GM21423 (cell line): ENCODE measurements at regions not wholly inside any gene's neighbourhood (a gene's known extent, or its start where the extent isn't known, plus 50 kb on each side); places are given as distances from the start of the nearest gene placed in this dataset.
"Not testable (repeated sequence)": the region's sequence is repeated elsewhere in the genome, so short reads cannot be mapped to it uniquely, and the experiment has no call there.

Source experiments
- ATAC-seq: cut with Tn5 transposase; IDR thresholded peaks from one replicate; pipeline ENCODE4 v1.9.1; 2021; ENCODE audit warnings: mild to moderate bottlenecking, moderate library complexity; ENCODE audit not compliant: unreplicated experiment

DNA sequence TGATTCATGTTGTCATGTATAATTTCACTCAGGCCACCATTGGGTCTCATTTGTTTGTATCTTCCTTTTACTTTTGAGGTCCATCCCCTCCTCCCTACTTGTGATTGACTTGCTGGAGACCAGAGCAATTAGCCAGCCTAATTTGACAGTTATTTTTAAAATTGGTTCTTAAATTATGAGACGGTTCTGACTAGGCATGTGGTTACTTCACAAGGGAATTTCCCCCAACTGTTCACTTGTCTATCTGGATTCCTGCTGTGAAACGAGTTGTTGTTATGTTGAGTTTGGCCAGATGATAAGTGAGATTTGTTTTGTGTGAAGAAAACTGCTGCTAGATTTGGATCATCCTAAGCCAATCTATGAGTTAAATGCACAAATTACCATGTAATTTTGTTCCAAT is 359.1 kb downstream of the BARHL2 start:
- no peak for ATAC-seq

DNA sequence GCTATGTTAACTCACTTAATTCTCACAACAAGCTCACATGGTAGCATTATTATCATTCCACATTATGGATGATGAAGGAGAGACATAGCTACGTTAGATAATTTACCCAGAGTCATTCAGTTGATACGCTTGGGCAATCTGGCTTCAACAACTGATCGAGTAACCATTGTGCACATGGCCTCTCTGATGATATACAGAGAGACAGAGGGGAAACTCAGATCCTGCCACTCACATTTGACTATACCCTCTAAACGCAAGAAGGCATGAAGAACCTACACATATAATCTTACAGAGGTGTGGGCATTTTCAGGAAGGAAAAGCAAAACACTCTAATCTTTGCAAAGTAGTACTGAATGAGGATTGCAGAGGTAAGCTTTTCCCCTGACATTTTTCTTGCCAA is 360.1 kb downstream of the BARHL2 start:
- no peak for ATAC-seq

DNA sequence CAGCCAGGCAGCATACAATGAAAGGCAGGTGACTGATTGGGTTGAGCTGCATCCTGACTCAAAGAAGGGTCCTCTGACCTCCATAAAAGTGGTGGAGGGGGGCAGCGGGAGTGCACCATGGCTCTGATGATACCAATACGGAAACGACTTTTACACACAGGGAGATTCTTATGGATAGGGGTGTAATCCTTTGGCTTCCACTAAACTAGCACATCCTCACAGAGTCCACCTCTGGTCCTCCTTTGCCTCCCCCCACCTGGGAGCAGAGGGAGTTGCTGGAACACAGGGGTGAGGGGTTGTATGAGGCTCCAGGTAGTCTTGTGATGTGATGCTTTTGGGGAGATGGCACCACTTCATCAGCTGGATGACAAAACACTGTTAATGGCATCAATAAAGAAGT is 361.0 kb downstream of the BARHL2 start:
- ATAC-seq = no peak

DNA sequence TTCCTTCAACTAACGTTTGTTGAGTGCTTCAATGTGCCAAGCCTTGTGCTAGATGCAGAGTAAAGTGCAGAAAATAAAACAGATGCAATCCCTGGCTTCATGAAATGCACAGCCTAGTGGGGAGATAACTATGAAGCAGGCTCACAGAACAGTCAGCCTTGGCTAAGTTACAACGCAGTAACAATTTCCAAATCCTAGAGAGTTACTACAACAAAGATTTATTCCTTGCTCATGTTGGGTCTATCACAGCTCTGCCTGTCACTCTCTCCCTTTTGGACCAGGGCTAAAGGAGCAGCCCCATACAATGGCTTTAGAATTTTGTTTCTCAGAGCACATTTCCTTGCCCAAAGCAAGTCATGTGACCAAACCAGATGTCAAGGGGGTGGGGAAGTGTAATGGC is 359.8 kb downstream of the ZNF326 start:
- no peak for ATAC-seq

DNA sequence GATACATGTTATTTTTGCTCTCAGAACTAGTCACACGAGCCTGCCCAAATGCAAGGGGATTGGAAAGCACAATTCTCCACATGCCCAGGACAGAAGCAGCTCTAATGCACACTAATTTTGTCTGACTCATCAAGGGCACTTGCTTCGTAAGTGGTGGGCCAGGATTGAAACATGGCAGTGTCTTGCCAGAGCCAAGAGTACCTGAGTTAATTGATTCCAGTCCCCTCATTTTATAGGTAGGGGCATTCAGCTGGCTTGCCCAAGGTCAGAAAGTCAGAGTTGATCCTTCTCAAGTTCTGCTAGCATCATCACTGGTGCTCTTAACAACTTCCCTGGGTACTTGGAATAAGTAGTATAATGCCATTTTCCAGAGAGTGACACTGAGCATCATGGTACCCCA is 356.1 kb downstream of the ZNF326 start:
- no peak for ATAC-seq

DNA sequence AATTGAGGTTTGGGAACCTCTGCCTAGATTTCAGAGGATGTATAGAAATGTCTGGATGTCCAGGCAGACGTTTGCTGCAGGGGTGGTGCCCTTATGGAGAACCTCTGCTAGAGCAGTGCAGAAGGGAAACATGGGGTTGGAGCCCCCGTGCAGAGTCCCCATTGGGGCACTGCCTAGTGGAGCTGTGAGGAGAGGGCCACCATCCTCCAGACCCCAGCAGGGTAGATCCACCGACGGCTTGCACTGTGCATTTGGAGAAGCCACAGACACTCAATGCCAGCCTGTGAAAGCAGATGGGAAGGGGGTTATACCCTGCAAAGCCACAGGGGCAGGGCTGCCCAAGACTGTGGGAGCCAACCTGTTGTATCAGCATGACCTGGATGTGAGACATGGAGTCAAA is 354.6 kb downstream of the ZNF326 start:
- no peak for ATAC-seq

DNA sequence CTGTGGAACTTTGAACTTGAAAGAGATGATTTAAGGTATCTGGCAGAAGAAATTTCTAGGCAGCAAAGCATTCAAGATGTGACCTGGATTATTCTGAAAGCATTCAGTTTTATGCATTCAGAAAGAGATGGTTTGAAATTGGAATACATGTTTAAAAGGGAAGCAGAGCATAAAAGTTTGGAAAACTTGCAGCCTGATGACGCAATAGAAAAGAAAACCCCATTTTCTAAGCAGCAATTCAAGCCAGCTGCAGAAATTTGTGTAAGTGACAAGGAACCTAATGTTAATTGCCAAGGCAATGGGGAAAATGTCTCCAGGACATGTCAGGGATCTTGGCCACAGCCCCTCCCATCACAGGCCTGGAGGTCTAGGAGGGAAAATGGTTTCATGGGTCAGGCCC is 354.0 kb downstream of the ZNF326 start:
- no peak for ATAC-seq

DNA sequence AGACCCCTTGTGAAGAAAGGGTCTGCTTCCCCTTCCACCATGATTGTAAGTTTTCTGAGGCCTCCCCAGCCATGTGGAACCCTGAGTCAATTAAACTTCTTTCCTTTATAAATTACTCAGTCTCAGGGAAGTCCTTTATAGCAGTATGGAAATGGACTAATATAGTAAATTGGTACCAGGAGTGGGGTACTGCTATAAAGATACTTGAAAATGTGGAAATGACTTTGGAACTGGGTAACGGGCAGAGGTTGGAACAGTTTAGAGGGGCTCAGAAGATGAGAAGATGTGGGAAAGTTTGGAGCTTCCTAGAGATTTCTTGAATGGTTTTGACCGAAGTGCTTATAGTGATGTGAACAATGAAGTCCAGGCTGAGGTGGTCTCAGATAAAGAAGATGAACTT is 353.5 kb downstream of the ZNF326 start:
- ATAC-seq = not testable (repeated sequence)

DNA sequence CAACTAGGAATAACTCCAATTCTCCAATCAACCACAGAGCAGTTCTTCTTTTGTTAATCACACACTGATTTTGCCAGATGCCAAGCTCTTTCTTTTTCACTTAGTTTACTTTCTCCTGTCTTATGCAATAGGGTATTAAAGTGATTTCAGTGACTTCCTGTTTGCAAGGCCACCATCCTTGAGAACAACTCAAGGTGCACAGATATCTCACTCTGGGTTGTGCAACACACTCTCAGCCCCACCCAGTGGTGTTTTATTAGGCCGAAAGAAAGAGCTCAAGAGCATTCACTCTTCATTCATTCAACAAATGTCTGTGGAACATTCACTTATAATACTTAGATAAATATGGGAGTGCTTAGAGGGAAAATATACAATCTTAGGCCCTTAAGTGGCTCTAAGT is 352.5 kb downstream of the ZNF326 start:
- no peak for ATAC-seq

DNA sequence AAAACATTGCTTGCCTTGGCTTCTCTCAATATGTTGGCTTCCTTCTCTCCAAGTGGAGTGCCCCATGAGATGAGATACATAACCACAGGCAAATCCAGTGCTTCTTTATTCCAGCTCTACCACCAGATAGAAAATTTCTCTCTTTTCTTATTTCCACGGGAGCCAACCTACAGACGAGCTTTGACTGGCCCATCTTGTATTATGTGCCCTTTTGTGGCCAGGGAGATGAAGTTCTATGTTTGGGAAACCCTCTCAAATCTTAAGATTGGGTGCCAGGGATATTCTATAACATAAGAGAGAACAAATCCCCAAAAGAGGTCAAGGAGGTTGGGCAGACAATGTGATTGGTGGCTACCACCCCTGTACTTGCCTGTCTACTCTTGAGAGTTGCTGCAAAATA is 351.8 kb downstream of the ZNF326 start:
- ATAC-seq = no peak

DNA sequence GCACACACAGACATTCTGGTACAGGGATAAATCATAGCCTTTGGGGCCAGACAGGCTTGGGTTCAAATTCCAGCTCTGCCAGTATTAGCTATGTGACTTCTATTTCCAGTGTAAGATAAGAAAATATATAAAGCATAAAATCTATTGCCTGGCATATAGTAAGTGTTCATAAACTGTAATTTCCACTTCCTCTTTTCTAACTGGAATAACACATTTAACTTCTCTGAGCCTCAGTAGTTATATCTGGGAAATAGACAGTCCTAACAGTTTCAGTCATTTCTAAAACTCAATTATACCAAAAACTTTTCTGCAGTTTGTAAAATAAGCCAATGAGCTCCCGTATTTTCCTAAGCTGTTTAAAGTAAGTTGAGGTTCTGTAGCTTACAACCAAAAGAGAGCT is 351.4 kb downstream of the ZNF326 start:
- ATAC-seq = no peak

DNA sequence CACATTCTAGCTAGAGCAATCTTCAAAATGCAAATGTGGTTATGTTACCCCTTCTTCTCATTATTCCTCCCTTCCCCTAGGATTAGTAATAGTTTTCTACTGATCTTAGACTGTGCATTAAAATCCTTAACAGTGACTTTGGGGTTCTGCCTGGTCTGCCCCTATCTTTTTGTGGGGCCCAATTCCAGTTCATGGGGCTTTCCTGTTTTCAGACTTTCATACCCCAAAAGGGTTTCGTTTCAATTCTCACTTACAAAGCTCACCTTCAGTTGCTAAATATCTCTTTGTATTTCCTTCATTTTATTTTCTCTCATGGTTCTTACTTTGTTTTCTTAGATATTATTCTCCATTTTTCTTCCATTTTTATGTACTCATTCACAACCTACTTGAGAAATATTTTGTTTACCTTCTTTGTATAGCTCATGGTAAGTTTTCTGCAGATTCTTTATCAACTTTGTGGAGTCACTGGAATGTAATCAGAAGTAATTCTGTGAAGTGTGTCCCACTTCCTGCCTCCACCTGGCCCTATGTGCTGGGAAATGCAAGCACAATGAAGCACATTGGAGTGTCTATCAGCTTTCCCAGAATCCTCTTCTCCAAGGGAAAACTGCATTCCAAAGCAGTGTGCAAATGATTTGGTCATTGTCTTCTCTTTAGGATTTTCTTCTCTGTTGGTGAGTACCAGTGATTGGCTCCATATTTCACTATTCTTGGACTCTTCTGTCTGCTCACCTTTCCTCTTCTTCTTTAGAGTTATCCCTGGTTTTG is 350.2 kb downstream of the ZNF326 start:
- ATAC-seq = no peak

DNA sequence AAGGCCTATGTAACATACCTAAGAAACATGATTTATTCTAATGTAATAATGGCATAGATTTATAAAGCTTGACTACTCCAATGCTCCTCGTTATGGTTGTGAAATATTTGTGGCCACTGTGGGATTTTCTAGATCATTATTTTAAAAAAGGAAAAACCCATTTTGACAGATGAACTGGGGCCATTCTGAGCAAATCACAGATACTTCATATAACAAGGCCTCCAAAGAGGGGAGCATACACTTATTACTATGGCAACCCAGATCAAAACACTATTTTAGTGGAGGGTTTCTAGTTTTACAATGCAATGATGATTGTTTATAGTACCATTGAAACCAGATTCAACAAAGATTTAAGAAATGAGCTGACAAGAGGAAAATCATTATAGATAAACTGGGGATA is 346.6 kb downstream of the ZNF326 start:
- no peak for ATAC-seq

DNA sequence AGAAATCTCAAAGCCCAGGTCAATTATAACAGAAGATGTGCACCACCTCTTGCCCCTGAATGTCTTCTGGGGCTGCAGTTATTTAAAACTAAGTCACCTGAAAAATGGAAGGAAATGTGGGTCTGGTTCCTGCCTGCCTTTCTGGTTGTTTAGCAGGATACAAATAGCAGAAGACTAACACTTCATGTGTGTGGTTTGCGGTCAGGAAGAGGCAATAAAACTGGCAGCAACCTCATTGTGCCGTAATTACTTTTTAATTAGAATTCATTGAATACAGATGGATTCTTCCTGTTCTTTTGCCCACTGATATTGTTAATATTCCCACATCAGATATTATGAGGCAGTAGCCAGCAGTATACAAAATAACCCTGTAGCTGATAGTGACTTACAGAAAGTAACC is 345.7 kb downstream of the ZNF326 start:
- no peak for ATAC-seq

DNA sequence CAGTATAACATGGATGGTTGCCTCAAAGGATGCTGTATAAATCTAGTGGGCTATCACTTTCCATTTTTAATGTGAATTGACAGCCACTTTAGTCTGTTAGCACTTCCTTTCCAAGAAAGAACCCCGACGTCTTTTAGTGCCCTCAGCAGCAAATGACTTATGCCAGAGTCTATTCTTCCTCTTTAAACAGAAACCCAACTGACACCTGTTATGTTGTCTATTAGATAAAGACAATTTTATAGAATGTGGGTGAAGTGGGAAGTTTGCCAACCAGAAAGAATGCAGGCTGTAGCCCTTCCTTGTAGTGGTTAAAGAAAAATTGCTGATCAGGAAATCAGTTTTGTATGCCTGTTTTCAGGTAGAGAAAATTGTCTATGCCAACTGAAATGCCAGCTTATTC is 344.9 kb downstream of the ZNF326 start:
- no peak for ATAC-seq

DNA sequence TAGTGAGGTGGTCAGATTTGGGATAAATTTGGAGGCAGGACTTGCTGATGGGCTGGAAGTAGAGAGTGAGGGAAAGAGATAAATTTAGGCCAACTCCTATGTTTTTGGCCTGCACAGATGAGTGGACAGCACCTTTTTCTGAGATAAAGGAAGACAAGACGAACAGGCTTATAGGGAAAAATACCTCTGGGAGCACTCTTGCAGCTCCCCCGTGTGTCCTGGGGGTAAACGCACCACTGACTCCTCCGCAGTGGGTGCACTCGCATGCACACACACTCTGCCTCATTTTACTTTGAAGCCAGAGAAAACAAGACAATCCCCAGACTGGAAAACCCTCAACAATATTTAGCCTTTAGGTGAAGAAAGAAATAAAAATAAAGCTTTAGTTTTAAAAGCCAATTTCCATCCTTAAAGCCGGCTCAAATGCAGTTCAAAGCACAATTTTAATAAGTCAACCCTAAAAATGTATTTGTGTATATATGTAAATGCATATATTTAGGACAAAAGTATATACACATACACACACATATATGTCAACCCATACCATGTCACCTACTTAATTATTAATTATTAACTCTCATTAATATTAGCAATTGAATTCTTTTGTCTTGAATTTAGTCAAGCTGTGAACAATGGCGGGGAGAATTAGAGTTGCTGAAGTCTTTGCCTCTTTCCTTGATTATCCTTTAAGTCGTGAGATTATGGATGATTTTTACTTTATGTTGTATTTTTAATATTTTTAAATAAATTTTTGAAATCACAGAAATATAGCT is 341.8 kb downstream of the ZNF326 start:
- no peak for ATAC-seq

DNA sequence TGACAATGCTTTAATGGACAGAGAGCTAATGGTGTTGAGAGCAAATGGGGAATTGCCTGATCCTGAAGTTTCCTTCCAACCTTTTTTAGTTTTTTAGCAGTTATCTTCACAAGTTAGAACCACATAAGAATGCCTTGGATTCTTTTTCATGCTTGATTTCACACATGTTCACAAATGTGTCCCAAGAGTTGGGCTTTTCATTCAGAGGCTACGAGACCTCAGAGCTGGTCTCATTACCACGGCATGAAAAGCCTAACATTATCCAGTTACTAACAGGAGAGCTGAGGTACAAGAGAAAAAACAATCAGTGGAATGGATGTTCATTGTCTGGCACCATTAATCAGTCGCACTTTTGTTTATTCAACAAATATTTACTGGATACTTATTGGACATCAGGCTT is 340.6 kb downstream of the ZNF326 start:
- no peak for ATAC-seq

DNA sequence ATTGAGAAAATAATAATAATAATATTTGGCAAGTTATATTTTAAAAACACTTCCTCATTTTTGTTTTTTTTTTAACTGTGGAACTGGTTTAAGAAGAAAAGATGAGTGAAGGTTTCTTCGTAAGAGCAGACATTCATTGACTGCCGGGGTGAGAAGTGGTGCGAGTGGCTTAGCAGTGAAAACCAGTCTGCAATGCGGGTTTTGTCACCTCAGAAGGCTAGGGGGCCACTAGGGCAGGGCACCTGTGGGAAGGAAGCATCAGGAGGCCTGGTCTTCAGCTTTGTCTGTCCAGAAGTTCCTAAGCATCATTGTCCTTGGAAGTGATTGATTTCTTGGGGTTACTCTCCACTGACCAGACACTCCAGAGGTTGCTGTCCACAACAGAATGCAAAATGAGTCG is 339.2 kb downstream of the ZNF326 start:
- no peak for ATAC-seq

DNA sequence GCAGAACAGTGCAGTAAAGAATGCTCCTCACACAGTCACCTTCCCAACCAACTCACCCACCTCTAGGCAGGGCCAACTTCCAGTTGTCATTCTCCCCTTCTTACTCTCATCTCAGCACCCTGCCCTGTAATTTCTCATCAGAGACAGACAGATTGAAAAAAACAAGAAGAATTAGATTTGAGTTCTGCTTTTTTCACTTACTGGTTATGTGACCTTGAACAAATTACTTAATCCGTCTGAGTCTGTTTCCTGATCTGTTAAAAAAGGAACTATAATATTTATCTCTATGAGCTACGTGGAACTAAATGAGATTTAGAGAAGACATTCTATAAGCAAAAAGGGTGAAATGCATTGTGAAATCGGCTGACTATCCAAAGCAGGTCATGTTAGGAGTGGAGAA is 330.3 kb downstream of the ZNF326 start:
- ATAC-seq = no peak

DNA sequence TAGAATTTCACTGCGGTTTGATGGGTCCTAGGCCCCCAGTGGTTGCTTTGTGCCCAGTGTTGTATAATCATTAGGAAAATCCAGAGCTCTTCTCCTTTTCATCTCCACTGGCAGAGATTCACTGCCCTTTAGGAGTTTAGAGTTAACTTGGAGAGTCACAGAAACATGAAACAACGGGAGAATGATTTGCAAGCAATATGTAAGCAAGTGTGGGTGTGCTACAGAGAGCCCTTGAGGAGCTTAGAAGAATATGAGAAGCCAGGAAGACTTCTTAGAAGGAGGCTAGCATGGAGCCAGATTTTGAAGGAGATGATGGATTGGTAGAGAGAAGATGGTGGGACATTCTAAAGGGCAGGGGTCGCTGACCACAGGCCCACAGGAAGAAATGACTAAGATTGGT is 327.3 kb downstream of the ZNF326 start:
- no peak for ATAC-seq

DNA sequence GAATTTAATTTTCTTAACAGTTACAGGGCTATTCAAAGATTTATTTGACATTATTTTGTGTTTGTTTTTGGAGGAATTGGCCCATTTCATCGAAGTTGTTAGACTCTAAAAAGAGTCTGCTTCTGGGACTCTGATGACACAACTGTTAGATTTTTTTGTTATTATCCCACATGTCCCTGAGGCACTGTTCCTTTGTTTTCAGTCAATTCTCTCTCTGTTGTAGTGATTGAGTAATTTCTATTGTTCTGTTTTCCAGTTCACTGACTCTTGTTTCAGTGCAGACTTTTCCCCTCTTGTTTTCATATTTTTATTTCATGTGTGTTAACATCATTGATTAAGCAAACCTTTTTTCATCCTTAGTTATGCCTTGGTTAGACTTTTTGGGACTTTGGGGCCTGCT is 325.0 kb downstream of the ZNF326 start:
- no peak for ATAC-seq

DNA sequence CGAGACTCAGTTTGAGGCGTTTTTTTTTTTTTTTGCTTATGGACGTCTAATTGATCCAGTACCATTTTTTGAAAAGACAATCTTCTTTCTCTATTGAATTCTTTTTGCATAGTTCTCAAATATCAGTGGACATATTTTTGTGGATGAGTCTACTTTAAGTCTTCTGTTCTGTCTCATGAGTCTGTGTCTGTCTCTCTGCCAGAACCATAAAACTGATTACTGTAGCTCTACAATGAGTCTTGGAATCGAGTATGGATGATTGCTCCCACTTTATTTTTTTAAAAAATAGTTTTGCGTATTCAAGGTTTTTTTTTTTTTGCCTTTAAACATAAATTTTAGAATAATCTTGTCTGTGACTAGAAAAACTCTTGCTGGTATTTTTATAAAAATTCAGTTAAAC is 323.5 kb downstream of the ZNF326 start:
- ATAC-seq = no peak

DNA sequence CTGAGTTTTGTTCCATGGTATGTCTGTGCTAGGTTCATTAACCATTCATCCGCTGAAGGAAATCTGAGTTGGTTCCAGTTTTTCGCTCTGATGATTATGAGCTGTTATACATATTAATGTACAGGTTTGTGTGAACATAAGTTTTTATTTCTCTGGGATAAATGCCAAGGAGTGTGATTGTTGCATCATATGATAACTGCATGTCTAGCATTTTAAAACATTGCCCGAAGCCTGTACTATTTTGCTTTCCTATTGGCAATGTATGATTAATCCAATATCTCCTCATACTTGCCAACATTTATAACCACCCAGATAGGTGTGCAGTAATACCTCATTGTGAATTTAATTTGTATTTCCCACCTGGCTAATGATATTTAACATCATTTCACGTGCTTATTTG is 322.7 kb downstream of the ZNF326 start:
- no peak for ATAC-seq
